Panc1 (cell line): ENCODE measurements at regions not wholly inside any gene's neighbourhood (a gene's known extent, or its start where the extent isn't known, plus 50 kb on each side); places are given as distances from the start of the nearest gene placed in this dataset.

Experiments used
- ATAC-seq: fragments of 200-7000 bp; cut with Tn5 transposase; 2 replicates; pipeline ENCODE4 v1.9.1; 2020; ENCODE audit warnings: mild to moderate bottlenecking, moderate library complexity
- BruUV-seq: library from RNA; stranded (reverse); fragments of 400-500 nt; replicated peaks from 2 replicates; lab custom pipeline; 2021; lab: Mats Ljungman, UMichigan
- CTCF ChIA-PET: fragments of 300-600 bp; sonication (Branson Sonifier 250); formaldehyde crosslinking; loops from one replicate; lab custom pipeline; 2022; ENCODE audit warnings: antibody characterized with exemption; lab: Charles Lee
- POLR2A ChIA-PET: fragments of 300-600 bp; sonication (Branson Sonifier 250); formaldehyde crosslinking; loops from one replicate; lab custom pipeline; 2022; ENCODE audit warnings: antibody characterized with exemption; lab: Charles Lee
- DNase-seq: peaks from one replicate; pipeline ENCODE4 v3.0.0-alpha.2; 2010; ENCODE audit warnings: low read depth, low spot score
- H3K27ac ChIP-seq: 2 replicates; pipeline ENCODE4 v1.5.1; 2011; ENCODE audit warnings: mild to moderate bottlenecking, low read length, inconsistent platforms
- H3K27me3 ChIP-seq: fragments of 200-500 bp; sonication (Bioruptor generic); 2 replicates; pipeline ENCODE4 v1.6.0; 2014; ENCODE audit warnings: low read length, inconsistent platforms; ENCODE audit not compliant: control insufficient read depth, insufficient read depth
- H3K36me3 ChIP-seq: fragments of 200-500 bp; sonication (Bioruptor generic); 2 replicates; pipeline ENCODE4 v1.5.1; 2014; ENCODE audit warnings: inconsistent platforms, mild to moderate bottlenecking, low read length, moderate library complexity; ENCODE audit not compliant: control insufficient read depth, insufficient read depth
- H3K4me1 ChIP-seq: 2 replicates; pipeline ENCODE4 v1.5.1; 2011; ENCODE audit warnings: inconsistent platforms, mild to moderate bottlenecking, low read length, moderate library complexity; ENCODE audit not compliant: control insufficient read depth, insufficient read depth
- H3K4me3 ChIP-seq, 2 experiments: 2 replicates each; pipeline ENCODE4 v1.5.1; 2011 to 2012; ENCODE audit warnings: low read depth in 2 of 2, low read length in 2 of 2, mild to moderate bottlenecking in 2 of 2, inconsistent platforms in 1 of 2, moderate library complexity in 1 of 2
- H3K9me3 ChIP-seq: fragments of 200-500 bp; sonication (Bioruptor generic); 2 replicates; pipeline ENCODE4 v1.5.1; 2014; ENCODE audit warnings: low read depth, mild to moderate bottlenecking, inconsistent platforms, low read length, moderate library complexity; ENCODE audit not compliant: control insufficient read depth, insufficient read depth
- POLR2AphosphoS5 ChIP-seq: IDR thresholded peaks from 2 replicates; pipeline ENCODE4 v1.6.1; 2012; ENCODE audit warnings: mild to moderate bottlenecking, low read depth, low read length, moderate library complexity
- SIN3A ChIP-seq: IDR thresholded peaks from 2 replicates; pipeline ENCODE4 v1.6.1; 2012; ENCODE audit warnings: low read depth, mild to moderate bottlenecking, low read length, moderate library complexity, borderline replicate concordance; ENCODE audit not compliant: insufficient read depth
- TCF7L2 ChIP-seq: IDR thresholded peaks from 2 replicates; pipeline ENCODE4 v1.6.1; 2011; ENCODE audit warnings: mild to moderate bottlenecking, low read depth, low read length, inconsistent platforms
- in situ Hi-C: cut with HindIII; loops from 2 replicates; pipeline ENCODE4 v1.10.0; 2016; ENCODE audit warnings: low sequenced_read_pairs, low pct_unique_long_range_greater_than_20kb
- intact Hi-C: fragments of 100-400 bp; cut with micrococcal nuclease; formaldehyde crosslinking; loops from one replicate; pipeline ENCODE4 v1.10.0; 2022; ENCODE audit not compliant: unreplicated experiment
- TF ChIP-seq, protein P1 (sequence below): fragments of 450-650 bp; IDR thresholded peaks from 2 replicates; pipeline ENCODE4 v1.5.1; 2017; ENCODE audit warnings: mild to moderate bottlenecking
- TF ChIP-seq, protein P2 (sequence below), 2 experiments: IDR thresholded peaks; 2 replicates each; pipeline ENCODE4 v1.6.1; 2011 to 2012; ENCODE audit warnings: low read depth in 2 of 2, control low read depth in 1 of 2, low read length in 1 of 2, mild to moderate bottlenecking in 1 of 2, moderate library complexity in 1 of 2; ENCODE audit not compliant: insufficient read depth in 1 of 2

DNA sequence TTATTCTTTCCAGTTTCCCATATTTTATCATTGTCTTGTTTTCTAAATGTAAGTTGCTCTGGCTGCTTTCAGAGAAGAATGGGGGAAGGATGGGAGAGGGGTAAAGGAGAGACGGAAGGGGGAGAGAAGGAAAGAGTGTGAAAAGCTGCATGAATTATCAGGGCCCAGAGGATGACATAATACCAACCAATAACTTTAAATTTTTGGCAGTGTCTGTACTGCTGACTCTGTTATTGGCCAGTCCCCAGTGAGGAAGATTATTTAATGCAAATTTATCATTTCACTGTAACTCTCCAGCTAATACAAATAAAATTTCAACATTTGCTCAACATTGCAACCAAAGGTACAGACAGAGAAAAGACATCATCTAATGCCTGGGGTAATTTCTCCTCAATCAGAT is 551.7 kb upstream of the CFAP20DC start:
- H3K4me3 ChIP-seq = no peak overlapping the region
- CTCF ChIA-PET = no interaction called here
- TF ChIP-seq TCF7L2 = no peak
- TF ChIP-seq, protein P1, sequence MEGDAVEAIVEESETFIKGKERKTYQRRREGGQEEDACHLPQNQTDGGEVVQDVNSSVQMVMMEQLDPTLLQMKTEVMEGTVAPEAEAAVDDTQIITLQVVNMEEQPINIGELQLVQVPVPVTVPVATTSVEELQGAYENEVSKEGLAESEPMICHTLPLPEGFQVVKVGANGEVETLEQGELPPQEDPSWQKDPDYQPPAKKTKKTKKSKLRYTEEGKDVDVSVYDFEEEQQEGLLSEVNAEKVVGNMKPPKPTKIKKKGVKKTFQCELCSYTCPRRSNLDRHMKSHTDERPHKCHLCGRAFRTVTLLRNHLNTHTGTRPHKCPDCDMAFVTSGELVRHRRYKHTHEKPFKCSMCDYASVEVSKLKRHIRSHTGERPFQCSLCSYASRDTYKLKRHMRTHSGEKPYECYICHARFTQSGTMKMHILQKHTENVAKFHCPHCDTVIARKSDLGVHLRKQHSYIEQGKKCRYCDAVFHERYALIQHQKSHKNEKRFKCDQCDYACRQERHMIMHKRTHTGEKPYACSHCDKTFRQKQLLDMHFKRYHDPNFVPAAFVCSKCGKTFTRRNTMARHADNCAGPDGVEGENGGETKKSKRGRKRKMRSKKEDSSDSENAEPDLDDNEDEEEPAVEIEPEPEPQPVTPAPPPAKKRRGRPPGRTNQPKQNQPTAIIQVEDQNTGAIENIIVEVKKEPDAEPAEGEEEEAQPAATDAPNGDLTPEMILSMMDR = no peak
- no peak for TF ChIP-seq POLR2AphosphoS5
- no peak for TF ChIP-seq SIN3A
- TF ChIP-seq, protein P2, sequence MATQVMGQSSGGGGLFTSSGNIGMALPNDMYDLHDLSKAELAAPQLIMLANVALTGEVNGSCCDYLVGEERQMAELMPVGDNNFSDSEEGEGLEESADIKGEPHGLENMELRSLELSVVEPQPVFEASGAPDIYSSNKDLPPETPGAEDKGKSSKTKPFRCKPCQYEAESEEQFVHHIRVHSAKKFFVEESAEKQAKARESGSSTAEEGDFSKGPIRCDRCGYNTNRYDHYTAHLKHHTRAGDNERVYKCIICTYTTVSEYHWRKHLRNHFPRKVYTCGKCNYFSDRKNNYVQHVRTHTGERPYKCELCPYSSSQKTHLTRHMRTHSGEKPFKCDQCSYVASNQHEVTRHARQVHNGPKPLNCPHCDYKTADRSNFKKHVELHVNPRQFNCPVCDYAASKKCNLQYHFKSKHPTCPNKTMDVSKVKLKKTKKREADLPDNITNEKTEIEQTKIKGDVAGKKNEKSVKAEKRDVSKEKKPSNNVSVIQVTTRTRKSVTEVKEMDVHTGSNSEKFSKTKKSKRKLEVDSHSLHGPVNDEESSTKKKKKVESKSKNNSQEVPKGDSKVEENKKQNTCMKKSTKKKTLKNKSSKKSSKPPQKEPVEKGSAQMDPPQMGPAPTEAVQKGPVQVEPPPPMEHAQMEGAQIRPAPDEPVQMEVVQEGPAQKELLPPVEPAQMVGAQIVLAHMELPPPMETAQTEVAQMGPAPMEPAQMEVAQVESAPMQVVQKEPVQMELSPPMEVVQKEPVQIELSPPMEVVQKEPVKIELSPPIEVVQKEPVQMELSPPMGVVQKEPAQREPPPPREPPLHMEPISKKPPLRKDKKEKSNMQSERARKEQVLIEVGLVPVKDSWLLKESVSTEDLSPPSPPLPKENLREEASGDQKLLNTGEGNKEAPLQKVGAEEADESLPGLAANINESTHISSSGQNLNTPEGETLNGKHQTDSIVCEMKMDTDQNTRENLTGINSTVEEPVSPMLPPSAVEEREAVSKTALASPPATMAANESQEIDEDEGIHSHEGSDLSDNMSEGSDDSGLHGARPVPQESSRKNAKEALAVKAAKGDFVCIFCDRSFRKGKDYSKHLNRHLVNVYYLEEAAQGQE (IDR thresholded peaks at IDR 0.05; ENCODE audit: insufficient read depth in 1 of 2, low read depth in 2 of 2, low read length in 1 of 2) = no peak
- in situ Hi-C loops (no loop called here), intact Hi-C loops (no loop called here)
- no peaks in the 10 kb centered on the region for H3K36me3 ChIP-seq
- no peaks in the 10 kb centered on the region for H3K4me1 ChIP-seq
- no peak for ATAC-seq
- H3K27me3 ChIP-seq = no peaks in the 10 kb centered on the region
- no peak overlapping the region for H3K27ac ChIP-seq
- DNase-seq = no peak
- no TSS peak for BruUV-seq
- POLR2A ChIA-PET = no interaction called here
- no peaks in the 10 kb centered on the region for H3K9me3 ChIP-seq

DNA sequence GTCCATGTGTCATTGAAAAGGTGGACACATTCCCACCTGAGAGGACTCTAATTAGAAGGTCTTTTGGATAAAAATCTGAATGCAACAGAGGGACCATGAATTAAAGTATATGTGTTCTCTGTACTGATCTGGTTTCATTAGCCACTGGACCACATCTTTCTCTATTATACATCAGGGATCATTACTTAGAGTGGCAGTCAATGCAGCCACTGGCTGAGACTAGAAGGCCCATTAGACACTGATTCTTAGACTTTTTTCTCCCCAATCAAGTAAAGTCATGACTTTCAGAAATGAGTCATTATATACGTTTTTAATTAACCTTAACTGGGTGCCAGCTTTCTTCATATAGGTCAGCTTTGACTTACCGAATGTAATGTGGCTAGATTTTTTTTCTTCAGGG is 550.8 kb upstream of the CFAP20DC start:
- intact Hi-C loops = no loop called here
- ATAC-seq = no peak
- Histone ChIP-seq H3K27ac (no peak overlapping the region), H3K9me3 (no peaks in the 10 kb centered on the region), H3K4me3 (no peak overlapping the region), H3K27me3 (no peaks in the 10 kb centered on the region), H3K36me3 (no peaks in the 10 kb centered on the region), H3K4me1 (no peaks in the 10 kb centered on the region)
- ChIA-PET POLR2A (no interaction called here), CTCF (no interaction called here)
- BruUV-seq = no TSS peak
- no peak for TF ChIP-seq TCF7L2
- no peak for TF ChIP-seq SIN3A
- TF ChIP-seq, protein P1 = no peak
- DNase-seq = no peak
- in situ Hi-C loops = no loop called here

DNA sequence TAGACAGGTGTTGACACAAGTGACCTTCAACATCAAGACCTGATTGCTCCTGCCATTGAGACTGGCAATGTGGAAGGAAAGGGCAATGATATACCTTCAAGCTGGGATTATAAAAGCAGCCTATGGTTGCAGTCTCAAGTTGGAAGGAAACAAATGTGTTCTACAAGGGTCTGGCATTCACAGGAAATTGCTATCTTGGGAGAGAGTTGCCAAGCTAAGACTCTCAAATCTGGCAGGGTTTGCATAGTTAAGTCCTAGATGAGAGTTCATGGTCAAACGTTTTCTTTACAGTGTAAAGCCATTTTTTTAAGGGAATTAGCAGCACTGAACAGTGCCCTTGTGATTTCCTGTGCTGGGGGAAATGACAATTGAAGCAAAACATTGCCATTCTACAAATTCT is 546.9 kb upstream of the CFAP20DC start:
- ATAC-seq = no peak
- TF ChIP-seq POLR2AphosphoS5 (no peak), TCF7L2 (no peak), SIN3A (no peak)
- TF ChIP-seq, protein P2 (IDR thresholded peaks at IDR 0.05; ENCODE audit: insufficient read depth in 1 of 2, low read depth in 2 of 2, low read length in 1 of 2) = no peak
- TF ChIP-seq, protein P1 = no peak
- intact Hi-C loops (no loop called here), in situ Hi-C loops (no loop called here)
- no peak for DNase-seq
- BruUV-seq = no TSS peak
- Histone ChIP-seq H3K27me3 (no peaks in the 10 kb centered on the region), H3K36me3 (no peaks in the 10 kb centered on the region), H3K27ac (no peak overlapping the region), H3K9me3 (no peaks in the 10 kb centered on the region), H3K4me1 (no peaks in the 10 kb centered on the region), H3K4me3 (no peak overlapping the region)
- ChIA-PET CTCF (no interaction called here), POLR2A (no interaction called here)
